Lung (tissue), 11 donors: ENCODE measurements at regions not wholly inside any gene's neighbourhood (a gene's known extent, or its start where the extent isn't known, plus 50 kb on each side); places are given as distances from the start of the nearest gene placed in this dataset.
A peak's percentile ranks its signal among the peaks of the same experiment; 100 is the strongest.

Experiments
- ATAC-seq: fragments of 200-7000 bp; cut with Tn5 transposase; one replicate; pipeline ENCODE4 v1.9.1; 2020; ENCODE audit warnings: moderate number of reproducible peaks; ENCODE audit not compliant: insufficient read depth, low FRiP score
- DNase-seq, 3 donors: peaks; one replicate each; pipeline ENCODE4 v3.0.0-alpha.2; 2013 to 2017
- H3K27ac ChIP-seq, 2 donors: one replicate each; pipeline ENCODE4 v1.5.1; 2013; ENCODE audit warnings: mild to moderate bottlenecking in 2 of 2, moderate library complexity in 2 of 2, control low read depth in 1 of 2, inconsistent platforms in 1 of 2, low read depth in 1 of 2, low read length in 1 of 2
- H3K27me3 ChIP-seq, 3 donors: one replicate each; pipeline ENCODE4 v1.5.1; 2013; ENCODE audit warnings: low read length in 2 of 3; ENCODE audit not compliant: control insufficient read depth in 3 of 3, insufficient read depth in 3 of 3
- H3K36me3 ChIP-seq, 4 donors: one replicate each; pipeline ENCODE4 v1.5.1; 2013; ENCODE audit warnings: low read length in 4 of 4, mild to moderate bottlenecking in 1 of 4, moderate library complexity in 1 of 4; ENCODE audit not compliant: control insufficient read depth in 4 of 4, insufficient read depth in 4 of 4
- H3K4me1 ChIP-seq, 5 donors: one replicate each; pipeline ENCODE4 v1.5.1; 2013; ENCODE audit warnings: low read length in 5 of 5, mild to moderate bottlenecking in 2 of 5, moderate library complexity in 1 of 5; ENCODE audit not compliant: control insufficient read depth in 5 of 5, insufficient read depth in 5 of 5
- H3K4me3 ChIP-seq: one replicate; pipeline ENCODE4 v1.5.1; 2013; ENCODE audit warnings: mild to moderate bottlenecking, control low read depth, moderate library complexity
- H3K9ac ChIP-seq, 2 donors: one replicate each; pipeline ENCODE4 v1.5.1; 2013; ENCODE audit warnings: low read length in 2 of 2, control low read depth in 1 of 2; ENCODE audit not compliant: insufficient read depth in 1 of 2
- H3K9me3 ChIP-seq, 4 donors: one replicate each; pipeline ENCODE4 v1.5.1; 2013; ENCODE audit warnings: low read length in 3 of 4, mild to moderate bottlenecking in 1 of 4, moderate library complexity in 1 of 4; ENCODE audit not compliant: control insufficient read depth in 4 of 4, insufficient read depth in 3 of 4
- WGBS, 2 donors: extraction: QIAGEN DNeasy Blood & Tissue Kit; methylation state at CpG; one replicate each; pipeline ENCODE4 v1.1.7; 2013; 5-methylcytosine and 5-hydroxymethylcytosine counted together
- TF ChIP-seq, protein P1 (sequence below): IDR thresholded peaks from 2 replicates; pipeline ENCODE4 v1.5.1; 2012; ENCODE audit warnings: mild to moderate bottlenecking; ENCODE audit errors: control extremely low read depth, extremely low read depth
- donor health status: control.
- donor health status: control.
- donor health status: Bipolar disorder and iron deficiency.
- donor health status: healthy.
- donor health status: DM: yes; HTN: yes; CAD: no.

GRCh38 chr14:58782011-58782410 is 144.2 kb downstream of the DACT1 start:
- H3K27me3 ChIP-seq, result no peaks in the 10 kb centered on the region
- ATAC-seq (no peak), DNase-seq (peak in 2 of 3 donors; percentile 70 to 73)
- no peak overlapping the region for H3K9ac ChIP-seq
- WGBS, 2 donors, result 84 to 86% methylated on average over 6 of the region's 6 CpGs
- H3K36me3 ChIP-seq, result no peaks in the 10 kb centered on the region
- H3K27ac ChIP-seq, result no peak overlapping the region
- no peak overlapping the region for H3K4me3 ChIP-seq
- H3K4me1 ChIP-seq, result peaks cover 0 to 54% (median 13%) of the 10 kb centered on the region in 5 donors
- TF ChIP-seq, protein P1, sequence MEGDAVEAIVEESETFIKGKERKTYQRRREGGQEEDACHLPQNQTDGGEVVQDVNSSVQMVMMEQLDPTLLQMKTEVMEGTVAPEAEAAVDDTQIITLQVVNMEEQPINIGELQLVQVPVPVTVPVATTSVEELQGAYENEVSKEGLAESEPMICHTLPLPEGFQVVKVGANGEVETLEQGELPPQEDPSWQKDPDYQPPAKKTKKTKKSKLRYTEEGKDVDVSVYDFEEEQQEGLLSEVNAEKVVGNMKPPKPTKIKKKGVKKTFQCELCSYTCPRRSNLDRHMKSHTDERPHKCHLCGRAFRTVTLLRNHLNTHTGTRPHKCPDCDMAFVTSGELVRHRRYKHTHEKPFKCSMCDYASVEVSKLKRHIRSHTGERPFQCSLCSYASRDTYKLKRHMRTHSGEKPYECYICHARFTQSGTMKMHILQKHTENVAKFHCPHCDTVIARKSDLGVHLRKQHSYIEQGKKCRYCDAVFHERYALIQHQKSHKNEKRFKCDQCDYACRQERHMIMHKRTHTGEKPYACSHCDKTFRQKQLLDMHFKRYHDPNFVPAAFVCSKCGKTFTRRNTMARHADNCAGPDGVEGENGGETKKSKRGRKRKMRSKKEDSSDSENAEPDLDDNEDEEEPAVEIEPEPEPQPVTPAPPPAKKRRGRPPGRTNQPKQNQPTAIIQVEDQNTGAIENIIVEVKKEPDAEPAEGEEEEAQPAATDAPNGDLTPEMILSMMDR, result no peak
- peaks cover 0 to 2% (median 0%) of the 10 kb centered on the region in 4 donors for H3K9me3 ChIP-seq

DNA sequence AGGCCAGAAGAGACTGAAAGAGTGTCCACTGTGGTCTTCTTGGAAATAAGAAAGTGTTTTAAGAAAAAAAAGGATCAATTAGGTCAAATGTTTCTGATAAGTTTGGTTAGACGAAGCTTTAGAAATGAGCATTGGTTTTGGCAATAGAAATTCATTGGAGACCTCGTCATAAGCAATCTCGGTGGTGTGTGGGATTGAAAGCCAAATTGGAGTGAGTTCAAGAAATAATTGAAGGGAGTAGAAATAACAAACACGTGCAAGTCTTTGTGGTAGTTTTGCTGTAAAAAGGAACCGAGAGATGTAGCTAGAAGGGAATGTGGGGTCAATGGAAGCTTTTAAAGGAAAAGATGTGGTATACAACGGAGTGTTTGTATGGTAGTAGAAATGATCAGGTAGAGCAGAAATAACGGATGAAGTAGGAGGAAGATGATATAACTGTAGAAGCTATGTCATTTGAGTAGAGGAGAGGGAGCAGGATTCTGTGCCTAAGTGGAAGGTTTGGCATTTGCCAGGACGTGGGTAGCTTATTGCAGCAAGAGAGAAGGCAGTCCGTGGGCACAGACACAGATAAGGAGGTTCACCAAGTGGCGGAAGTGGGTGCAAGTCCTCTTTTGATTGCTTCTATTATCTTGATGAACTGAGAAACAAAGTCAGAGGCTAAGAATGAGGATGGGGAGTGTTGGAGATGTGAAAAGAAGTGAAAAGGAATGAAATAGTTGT is 146.2 kb downstream of the DACT1 start:
- DNase-seq (peak in 2 of 3 donors; percentile 76 to 81), ATAC-seq (no peak)
- TF ChIP-seq, protein P1, result no peak

DNA sequence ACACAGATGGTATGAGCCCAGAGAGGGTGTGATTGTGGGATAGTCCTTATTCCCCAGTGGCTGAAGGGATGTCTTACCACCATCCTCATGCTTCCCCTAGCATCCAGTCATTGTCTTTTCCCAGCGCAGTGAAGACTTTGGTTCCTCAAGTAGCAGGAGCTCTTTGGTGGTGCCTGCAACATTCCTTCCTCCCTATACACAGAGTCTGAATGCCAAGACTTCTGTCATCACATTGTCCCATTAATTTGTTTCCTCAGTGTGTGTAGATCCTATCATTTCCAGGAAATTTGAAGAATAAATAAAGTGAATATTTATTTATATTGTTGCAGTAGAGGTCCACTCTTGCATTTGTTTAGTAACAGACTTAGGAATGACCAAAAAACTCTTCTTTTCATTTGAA is 147.2 kb downstream of the DACT1 start:
- ATAC-seq (no peak), DNase-seq (peak in 1 of 3 donors; percentile 66)
- Histone ChIP-seq H3K4me1 (peaks cover 0 to 47% (median 13%) of the 10 kb centered on the region in 5 donors), H3K27ac (no peak overlapping the region), H3K4me3 (no peak overlapping the region), H3K27me3 (no peaks in the 10 kb centered on the region), H3K9ac (no peak overlapping the region), H3K9me3 (peaks cover 0 to 2% (median 0%) of the 10 kb centered on the region in 4 donors), H3K36me3 (no peaks in the 10 kb centered on the region)
- WGBS, 2 donors, result 66 to 85% methylated on average over 1 of the region's 1 CpG
- TF ChIP-seq, protein P1, result no peak

More for the DNA sequence above, 146.2 kb downstream of the DACT1 start:
- H3K9ac ChIP-seq, result no peak overlapping the region
- no peaks in the 10 kb centered on the region for H3K27me3 ChIP-seq
- peaks cover 0 to 47% (median 13%) of the 10 kb centered on the region in 5 donors for H3K4me1 ChIP-seq
- H3K36me3 ChIP-seq, result no peaks in the 10 kb centered on the region
- H3K27ac ChIP-seq, result no peak overlapping the region
- no peak overlapping the region for H3K4me3 ChIP-seq
- peaks cover 0 to 2% (median 0%) of the 10 kb centered on the region in 4 donors for H3K9me3 ChIP-seq
- 69 to 87% methylated on average over 10 of the region's 10 CpGs for WGBS, 2 donors
